ENCODE measurements at regions not wholly inside any gene's neighbourhood (a gene's known extent, or its start where the extent isn't known, plus 50 kb on each side); places are given as distances from the start of the nearest gene placed in this dataset.

- TF ChIP-seq POLR2A (IDR thresholded peaks at IDR 0.05) (no peak), CTCF (IDR thresholded peaks at IDR 0.05) (no peak)
Observed at GRCh38 chr12:108016022-108016564, 113.0 kb upstream of the WSCD2 start.

Measured in Peyer's patch (tissue), 4 donors.